Mucosa of stomach (tissue), 1 donor: ENCODE measurements at regions not wholly inside any gene's neighbourhood (a gene's known extent, or its start where the extent isn't known, plus 50 kb on each side); places are given as distances from the start of the nearest gene placed in this dataset.
"Not testable (repeated sequence)": the region's sequence is repeated elsewhere in the genome, so short reads cannot be mapped to it uniquely, and the experiment has no call there.

ENCODE experiments used
- H3K27me3 ChIP-seq: one replicate; pipeline ENCODE4 v1.7.0; 2013; ENCODE audit warnings: mild to moderate bottlenecking, low read length; ENCODE audit not compliant: control insufficient read depth, insufficient read depth
- H3K36me3 ChIP-seq: one replicate; pipeline ENCODE4 v1.7.0; 2013; ENCODE audit warnings: low read length; ENCODE audit not compliant: control insufficient read depth, insufficient read depth
- H3K4me1 ChIP-seq: one replicate; pipeline ENCODE4 v1.7.0; 2013; ENCODE audit warnings: mild to moderate bottlenecking, low read length; ENCODE audit not compliant: control insufficient read depth, insufficient read depth
- H3K4me3 ChIP-seq: one replicate; pipeline ENCODE4 v1.7.0; 2013; ENCODE audit warnings: low read length
- H3K9ac ChIP-seq: one replicate; pipeline ENCODE4 v1.7.0; 2013; ENCODE audit warnings: mild to moderate bottlenecking, low read length, moderate library complexity
- H3K9me3 ChIP-seq: one replicate; pipeline ENCODE4 v1.7.0; 2013; ENCODE audit warnings: mild to moderate bottlenecking, low read length, moderate library complexity; ENCODE audit not compliant: control insufficient read depth
- donor health status: Pancreatic carcinoma.

- no peaks in the 10 kb centered on the region for H3K4me1 ChIP-seq
- no peaks in the 10 kb centered on the region for H3K9me3 ChIP-seq
- no peak overlapping the region for H3K4me3 ChIP-seq
- no peaks in the 10 kb centered on the region for H3K36me3 ChIP-seq
- no peaks in the 10 kb centered on the region for H3K27me3 ChIP-seq
- no peak overlapping the region for H3K9ac ChIP-seq
These were observed 372.2 kb downstream of the NYAP2 start for GRCh38 chr2:225771701-225772100.

- Histone ChIP-seq H3K9me3 (no peaks in the 10 kb centered on the region), H3K36me3 (no peaks in the 10 kb centered on the region), H3K27me3 (no peaks in the 10 kb centered on the region), H3K9ac (no peak overlapping the region), H3K4me3 (no peak overlapping the region), H3K4me1 (no peaks in the 10 kb centered on the region)
These were observed 369.2 kb downstream of the NYAP2 start for GRCh38 chr2:225768741-225769140.

DNA sequence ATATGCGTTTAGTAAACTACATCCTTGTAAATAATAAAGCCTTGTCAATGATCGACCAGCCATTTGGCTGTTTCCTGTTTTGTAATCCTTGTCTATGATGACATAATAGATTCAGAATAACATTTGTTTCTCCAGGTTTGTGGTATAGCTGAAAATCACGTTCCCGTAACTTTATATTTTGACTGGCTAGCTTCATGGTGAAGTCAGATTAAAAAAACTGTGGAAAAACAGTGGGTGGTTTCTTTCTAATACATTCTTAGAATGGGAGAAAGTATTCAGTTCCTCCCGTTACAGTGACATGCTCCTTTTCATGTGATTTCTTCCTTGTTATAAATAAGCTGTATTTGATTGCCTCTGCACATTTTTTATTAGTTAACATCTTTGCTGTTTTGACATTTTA, 366.9 kb downstream of the NYAP2 start:
- no peaks in the 10 kb centered on the region for H3K9me3 ChIP-seq
- no peak overlapping the region for H3K4me3 ChIP-seq
- no peaks in the 10 kb centered on the region for H3K4me1 ChIP-seq
- no peak overlapping the region for H3K9ac ChIP-seq
- H3K36me3 ChIP-seq = no peaks in the 10 kb centered on the region
- H3K27me3 ChIP-seq = no peaks in the 10 kb centered on the region

GRCh38 chr2:225765820-225766219, 366.3 kb downstream of the NYAP2 start:
- Histone ChIP-seq H3K4me1 (no peaks in the 10 kb centered on the region), H3K9ac (no peak overlapping the region), H3K27me3 (no peaks in the 10 kb centered on the region), H3K4me3 (no peak overlapping the region), H3K9me3 (no peaks in the 10 kb centered on the region), H3K36me3 (no peaks in the 10 kb centered on the region)

DNA sequence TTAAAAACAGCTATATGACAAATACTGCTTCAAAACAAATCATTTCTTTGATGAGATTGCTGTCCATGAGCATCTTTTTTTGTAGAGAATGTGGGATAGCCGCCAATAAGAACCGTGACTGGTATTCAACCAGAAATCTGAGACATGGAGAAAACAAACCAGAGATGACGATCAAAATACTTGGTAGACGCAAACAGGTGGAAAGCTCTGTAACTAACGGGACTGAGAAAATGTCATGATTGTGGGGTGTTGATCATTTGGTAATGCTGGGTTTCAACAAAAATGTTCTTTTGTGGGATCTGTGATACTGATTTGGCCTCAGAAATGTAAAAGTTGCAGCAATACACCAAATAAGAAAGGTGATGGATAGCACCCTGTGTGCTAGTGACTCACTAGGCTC, 364.8 kb downstream of the NYAP2 start:
- Histone ChIP-seq H3K9me3 (no peaks in the 10 kb centered on the region), H3K9ac (no peak overlapping the region), H3K36me3 (no peaks in the 10 kb centered on the region), H3K4me1 (no peaks in the 10 kb centered on the region), H3K27me3 (no peaks in the 10 kb centered on the region), H3K4me3 (no peak overlapping the region)

- H3K9ac ChIP-seq = no peak overlapping the region
- no peaks in the 10 kb centered on the region for H3K9me3 ChIP-seq
- H3K4me1 ChIP-seq = no peaks in the 10 kb centered on the region
- H3K36me3 ChIP-seq = no peaks in the 10 kb centered on the region
- H3K27me3 ChIP-seq = no peaks in the 10 kb centered on the region
- H3K4me3 ChIP-seq = no peak overlapping the region
These were observed 364.2 kb downstream of the NYAP2 start for GRCh38 chr2:225763711-225764110.

DNA sequence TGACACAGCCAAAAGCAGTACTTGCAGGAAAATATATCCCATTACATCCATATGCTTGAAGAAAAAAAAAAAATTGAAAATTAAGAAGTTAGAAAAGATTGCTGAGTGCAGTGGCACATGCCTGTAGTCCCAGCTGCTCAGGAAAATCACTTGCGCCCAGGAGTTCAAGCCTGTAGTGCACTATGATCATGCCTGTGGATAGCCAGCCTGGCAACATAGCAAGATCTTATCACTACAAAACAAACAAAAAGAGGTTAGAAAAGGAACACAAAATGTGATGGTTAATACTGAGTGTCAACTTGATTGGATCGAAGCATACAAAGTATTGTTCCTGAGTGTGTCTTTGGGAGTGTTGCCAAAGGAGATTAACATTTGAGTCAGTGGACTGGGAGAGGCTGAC, 361.9 kb downstream of the NYAP2 start:
- Histone ChIP-seq H3K4me3 (no peak overlapping the region), H3K4me1 (no peaks in the 10 kb centered on the region), H3K9ac (no peak overlapping the region), H3K27me3 (no peaks in the 10 kb centered on the region), H3K36me3 (no peaks in the 10 kb centered on the region), H3K9me3 (no peaks in the 10 kb centered on the region)

GRCh38 chr2:225757248-225757647, 357.7 kb downstream of the NYAP2 start:
- no peak overlapping the region for H3K4me3 ChIP-seq
- no peaks in the 10 kb centered on the region for H3K9me3 ChIP-seq
- H3K4me1 ChIP-seq = no peaks in the 10 kb centered on the region

GRCh38 chr2:225756198-225756597, 356.7 kb downstream of the NYAP2 start:
- no peaks in the 10 kb centered on the region for H3K27me3 ChIP-seq
- H3K9ac ChIP-seq = no peak overlapping the region
- no peaks in the 10 kb centered on the region for H3K36me3 ChIP-seq
- no peaks in the 10 kb centered on the region for H3K4me1 ChIP-seq
- H3K9me3 ChIP-seq = no peaks in the 10 kb centered on the region
- no peak overlapping the region for H3K4me3 ChIP-seq

More at GRCh38 chr2:225757248-225757647, 357.7 kb downstream of the NYAP2 start:
- no peaks in the 10 kb centered on the region for H3K27me3 ChIP-seq
- no peak overlapping the region for H3K9ac ChIP-seq
- no peaks in the 10 kb centered on the region for H3K36me3 ChIP-seq

DNA sequence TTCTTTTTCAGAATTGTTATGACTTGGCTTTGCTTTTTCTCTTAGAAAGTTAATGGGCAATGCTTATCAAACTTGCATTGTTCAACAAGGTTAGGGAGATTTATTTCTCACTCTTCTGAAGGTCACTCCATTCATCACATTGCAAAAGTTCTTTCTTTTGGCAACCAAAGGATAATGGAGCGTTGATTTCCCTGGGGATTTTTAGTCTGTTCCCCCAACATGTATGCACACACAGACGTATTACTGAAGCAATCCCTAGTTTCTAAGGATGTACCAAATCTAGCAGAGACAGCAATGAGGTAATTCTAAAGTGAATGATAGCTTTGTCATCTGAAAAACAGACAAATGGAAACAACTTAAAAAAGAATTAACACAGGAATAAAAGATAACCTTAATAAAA, 349.1 kb downstream of the NYAP2 start:
- Histone ChIP-seq H3K9me3 (no peaks in the 10 kb centered on the region), H3K36me3 (no peaks in the 10 kb centered on the region), H3K9ac (no peak overlapping the region), H3K4me1 (no peaks in the 10 kb centered on the region), H3K27me3 (no peaks in the 10 kb centered on the region), H3K4me3 (no peak overlapping the region)

DNA sequence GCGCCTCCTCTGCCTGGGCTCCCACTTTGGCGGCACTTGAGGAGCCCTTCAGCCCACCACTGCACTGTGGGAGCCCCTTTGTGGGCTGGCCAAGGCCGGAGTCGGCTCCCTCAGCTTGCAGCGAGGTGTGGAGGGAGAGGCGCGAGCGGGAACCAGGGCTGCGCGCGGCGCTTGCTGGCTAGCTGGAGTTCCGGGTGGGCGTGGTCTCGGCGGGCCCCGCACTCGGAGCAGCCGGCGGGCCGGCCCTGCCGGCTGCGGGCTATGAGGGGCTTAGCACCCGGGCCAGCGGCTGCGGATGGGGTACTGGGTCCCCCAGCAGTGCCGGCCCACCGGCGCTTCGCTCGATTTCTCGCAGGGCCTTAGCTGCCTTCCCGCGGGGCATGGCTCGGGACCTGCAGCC, 344.5 kb downstream of the NYAP2 start:
- not testable (repeated sequence) for H3K9ac ChIP-seq, H3K4me1 ChIP-seq, H3K36me3 ChIP-seq, H3K4me3 ChIP-seq, H3K27me3 ChIP-seq, H3K9me3 ChIP-seq

GRCh38 chr2:225742487-225742886, 343.0 kb downstream of the NYAP2 start:
- Histone ChIP-seq H3K4me1 (no peaks in the 10 kb centered on the region), H3K9me3 (no peaks in the 10 kb centered on the region), H3K27me3 (no peaks in the 10 kb centered on the region), H3K4me3 (no peak overlapping the region), H3K36me3 (no peaks in the 10 kb centered on the region), H3K9ac (no peak overlapping the region)

- Histone ChIP-seq H3K36me3 (no peaks in the 10 kb centered on the region), H3K4me1 (no peaks in the 10 kb centered on the region), H3K9me3 (no peaks in the 10 kb centered on the region), H3K4me3 (no peak overlapping the region), H3K27me3 (no peaks in the 10 kb centered on the region), H3K9ac (no peak overlapping the region)
These were observed 340.6 kb downstream of the NYAP2 start for GRCh38 chr2:225740086-225740485.
